Fibroblast of villous mesenchyme (primary cell): ENCODE measurements at regions not wholly inside any gene's neighbourhood (a gene's known extent, or its start where the extent isn't known, plus 50 kb on each side); places are given as distances from the start of the nearest gene placed in this dataset.

ENCODE experiments used
- DNase-seq: peaks from one replicate; pipeline ENCODE4 v3.0.0-alpha.2; 2010; ENCODE audit warnings: low read depth
- H3K4me3 ChIP-seq: 2 replicates; pipeline ENCODE4 v1.5.1; 2011; ENCODE audit warnings: low read depth, mild to moderate bottlenecking, low read length
- CTCF ChIP-seq: IDR thresholded peaks from 2 replicates; pipeline ENCODE4 v1.5.1; 2012; ENCODE audit warnings: low read depth, mild to moderate bottlenecking, low read length; ENCODE audit not compliant: insufficient read depth

- TF ChIP-seq CTCF = no peak
- DNase-seq = no peak
Observed at GRCh38 chr14:98462908-98463307, 809.1 kb downstream of the BCL11B start.

GRCh38 chr14:98466807-98467206 lies 805.2 kb downstream of the BCL11B start:
- DNase-seq = no peak
- no peak overlapping the region for H3K4me3 ChIP-seq
- no peak for TF ChIP-seq CTCF

More at GRCh38 chr14:98462908-98463307, 809.1 kb downstream of the BCL11B start:
- H3K4me3 ChIP-seq = no peak overlapping the region

GRCh38 chr14:98470663-98471062 lies 801.3 kb downstream of the BCL11B start:
- no peak for TF ChIP-seq CTCF
- no peak for DNase-seq
- H3K4me3 ChIP-seq = no peak overlapping the region

- TF ChIP-seq CTCF = no peak
- DNase-seq = no peak
Observed at GRCh38 chr14:98474900-98475299, 797.1 kb downstream of the BCL11B start.

GRCh38 chr14:98477935-98478334 lies 794.1 kb downstream of the BCL11B start:
- DNase-seq = no peak
- no peak for TF ChIP-seq CTCF
- H3K4me3 ChIP-seq = no peak overlapping the region

More at GRCh38 chr14:98474900-98475299, 797.1 kb downstream of the BCL11B start:
- H3K4me3 ChIP-seq = no peak overlapping the region

GRCh38 chr14:98489115-98489514 lies 782.9 kb downstream of the BCL11B start:
- DNase-seq = no peak
- H3K4me3 ChIP-seq = no peak overlapping the region
- no peak for TF ChIP-seq CTCF

- no peak for TF ChIP-seq CTCF
- DNase-seq = no peak
- no peak overlapping the region for H3K4me3 ChIP-seq
Observed at GRCh38 chr14:98494582-98494981, 777.4 kb downstream of the BCL11B start.
